D721Med (cell line): ENCODE measurements at regions not wholly inside any gene's neighbourhood (a gene's known extent, or its start where the extent isn't known, plus 50 kb on each side); places are given as distances from the start of the nearest gene placed in this dataset.

Experiments used
- DNase-seq: peaks from one replicate; pipeline ENCODE4 v3.0.0; 2011; ENCODE audit warnings: low spot score; ENCODE audit not compliant: insufficient read length
- FAIRE-seq: peaks from 2 replicates; lab custom pipeline; 2011; peaks lifted over from hg19 to GRCh38; lab: Jason Lieb, UNC
- CTCF ChIP-seq: IDR thresholded peaks from 2 replicates; pipeline ENCODE4 v1.5.1; 2012; ENCODE audit warnings: mild to moderate bottlenecking, control low read depth; ENCODE audit not compliant: insufficient read depth; ENCODE audit errors: missing control alignments

- TF ChIP-seq CTCF = no peak
- DNase-seq (no peak), FAIRE-seq (no peak)
These were observed 88.8 kb upstream of the SLC24A5 start for GRCh38 chr15:48031973-48032372.

GRCh38 chr15:48032911-48033310, 87.9 kb upstream of the SLC24A5 start:
- TF ChIP-seq CTCF = no peak

GRCh38 chr15:48038221-48038620, 82.6 kb upstream of the SLC24A5 start:
- FAIRE-seq (no peak), DNase-seq (no peak)
- TF ChIP-seq CTCF = no peak

More at GRCh38 chr15:48032911-48033310, 87.9 kb upstream of the SLC24A5 start:
- FAIRE-seq = no peak
- no peak for DNase-seq

GRCh38 chr15:48040166-48040817, 80.5 kb upstream of the SLC24A5 start:
- DNase-seq (no peak), FAIRE-seq (no peak)
- TF ChIP-seq CTCF = no peak

- DNase-seq (no peak), FAIRE-seq (no peak)
- no peak for TF ChIP-seq CTCF
These were observed 79.3 kb upstream of the SLC24A5 start for GRCh38 chr15:48041454-48041853.

- TF ChIP-seq CTCF = no peak
- FAIRE-seq = no peak
- no peak for DNase-seq
These were observed 73.9 kb upstream of the SLC24A5 start for GRCh38 chr15:48046813-48047438.

GRCh38 chr15:48049736-48050135, 71.1 kb upstream of the SLC24A5 start:
- no peak for FAIRE-seq
- TF ChIP-seq CTCF = no peak
- DNase-seq = no peak
